HG02759 (cell line): ENCODE measurements at regions not wholly inside any gene's neighbourhood (a gene's known extent, or its start where the extent isn't known, plus 50 kb on each side); places are given as distances from the start of the nearest gene placed in this dataset.

Experiments
- ATAC-seq: cut with Tn5 transposase; IDR thresholded peaks from one replicate; pipeline ENCODE4 v1.9.1; 2021; ENCODE audit warnings: mild to moderate bottlenecking, moderate library complexity; ENCODE audit not compliant: unreplicated experiment

- ATAC-seq: no peak
Measured at GRCh38 chr6:121020656-121021055, 313.6 kb downstream of the TBC1D32 start.

- ATAC-seq: no peak
Measured at GRCh38 chr6:121008553-121008952, 325.7 kb downstream of the TBC1D32 start.

- ATAC-seq: no peak
Measured at GRCh38 chr6:121006024-121006423, 328.3 kb downstream of the TBC1D32 start.

GRCh38 chr6:121000381-121000780, 333.9 kb downstream of the TBC1D32 start:
- no peak for ATAC-seq

GRCh38 chr6:120996340-120996739, 337.9 kb downstream of the TBC1D32 start:
- no peak for ATAC-seq

- ATAC-seq: no peak
Measured at GRCh38 chr6:120994573-120994967, 339.7 kb downstream of the TBC1D32 start.

- no peak for ATAC-seq
Measured at GRCh38 chr6:120993929-120994572, 340.2 kb downstream of the TBC1D32 start.

GRCh38 chr6:120992257-120992656, 342.0 kb downstream of the TBC1D32 start:
- ATAC-seq: no peak

GRCh38 chr6:120990866-120991265, 343.4 kb downstream of the TBC1D32 start:
- no peak for ATAC-seq

GRCh38 chr6:120981835-120982234, 352.4 kb downstream of the TBC1D32 start:
- no peak for ATAC-seq

- peak; percentile 41 for ATAC-seq
Measured at GRCh38 chr6:120966321-120966720, 368.0 kb downstream of the TBC1D32 start.

- ATAC-seq: peak; percentile 62
Measured at GRCh38 chr6:120965814-120966213, 368.5 kb downstream of the TBC1D32 start.

GRCh38 chr6:120960761-120961160, 373.5 kb downstream of the TBC1D32 start:
- ATAC-seq: peak; percentile 67

GRCh38 chr6:120954111-120954510, 380.2 kb downstream of the TBC1D32 start:
- no peak for ATAC-seq

GRCh38 chr6:120951258-120951657, 383.0 kb downstream of the TBC1D32 start:
- no peak for ATAC-seq

GRCh38 chr6:120947111-120947510, 387.2 kb downstream of the TBC1D32 start:
- ATAC-seq: no peak

GRCh38 chr6:120945905-120946594, 388.2 kb downstream of the TBC1D32 start:
- peak; percentile 66 for ATAC-seq

- ATAC-seq: peak; percentile 96
Measured at GRCh38 chr6:120938876-120939472, 395.3 kb downstream of the TBC1D32 start.

- ATAC-seq: peak; percentile 52
Measured at GRCh38 chr6:120938164-120938875, 396.0 kb downstream of the TBC1D32 start.

- ATAC-seq: peak; percentile 35
Measured at GRCh38 chr6:120935908-120936307, 398.4 kb downstream of the TBC1D32 start.

- ATAC-seq: no peak
Measured at GRCh38 chr6:120935016-120935415, 399.3 kb downstream of the TBC1D32 start.
